Body of pancreas (tissue), 4 donors: ENCODE measurements at regions not wholly inside any gene's neighbourhood (a gene's known extent, or its start where the extent isn't known, plus 50 kb on each side); places are given as distances from the start of the nearest gene placed in this dataset.

Source experiments
- POLR2A ChIP-seq, 3 donors: fragments of 450-650 bp; IDR thresholded peaks; one replicate each; pipeline ENCODE4 v1.6.1; 2016; ENCODE audit warnings: antibody characterized with exemption in 3 of 3, mild to moderate bottlenecking in 2 of 3
- TF ChIP-seq, protein P1 (sequence below), 7 experiments: fragments of 450-650 bp in 4 of 7; fragments of 200-600 bp in 3 of 7; sonication (generic) in 3 of 7; IDR thresholded peaks; one replicate each; pipeline ENCODE4 v1.5.1; 2016 to 2019; ENCODE audit warnings: antibody characterized with exemption in 7 of 7

GRCh38 chr1:166365081-166365480 lies 198.3 kb upstream of the FAM78B start:
- TF ChIP-seq, protein P1, sequence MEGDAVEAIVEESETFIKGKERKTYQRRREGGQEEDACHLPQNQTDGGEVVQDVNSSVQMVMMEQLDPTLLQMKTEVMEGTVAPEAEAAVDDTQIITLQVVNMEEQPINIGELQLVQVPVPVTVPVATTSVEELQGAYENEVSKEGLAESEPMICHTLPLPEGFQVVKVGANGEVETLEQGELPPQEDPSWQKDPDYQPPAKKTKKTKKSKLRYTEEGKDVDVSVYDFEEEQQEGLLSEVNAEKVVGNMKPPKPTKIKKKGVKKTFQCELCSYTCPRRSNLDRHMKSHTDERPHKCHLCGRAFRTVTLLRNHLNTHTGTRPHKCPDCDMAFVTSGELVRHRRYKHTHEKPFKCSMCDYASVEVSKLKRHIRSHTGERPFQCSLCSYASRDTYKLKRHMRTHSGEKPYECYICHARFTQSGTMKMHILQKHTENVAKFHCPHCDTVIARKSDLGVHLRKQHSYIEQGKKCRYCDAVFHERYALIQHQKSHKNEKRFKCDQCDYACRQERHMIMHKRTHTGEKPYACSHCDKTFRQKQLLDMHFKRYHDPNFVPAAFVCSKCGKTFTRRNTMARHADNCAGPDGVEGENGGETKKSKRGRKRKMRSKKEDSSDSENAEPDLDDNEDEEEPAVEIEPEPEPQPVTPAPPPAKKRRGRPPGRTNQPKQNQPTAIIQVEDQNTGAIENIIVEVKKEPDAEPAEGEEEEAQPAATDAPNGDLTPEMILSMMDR (IDR thresholded peaks at IDR 0.05), result no peak
- no peak for TF ChIP-seq POLR2A (IDR thresholded peaks at IDR 0.05)
